Hepatocyte (in vitro differentiated cells): ENCODE measurements at regions not wholly inside any gene's neighbourhood (a gene's known extent, or its start where the extent isn't known, plus 50 kb on each side); places are given as distances from the start of the nearest gene placed in this dataset.
"Not testable (repeated sequence)": the region's sequence is repeated elsewhere in the genome, so short reads cannot be mapped to it uniquely, and the experiment has no call there.

Source experiments
- DNase-seq: peaks from one replicate; pipeline ENCODE4 v3.0.0-alpha.2; 2016; ENCODE audit warnings: low spot score
- H2AFZ ChIP-seq: fragments of 200-600 bp; sonication (generic); 2 replicates; pipeline ENCODE4 v1.6.0; 2016; ENCODE audit warnings: antibody characterized with exemption, mild to moderate bottlenecking
- H3K27ac ChIP-seq: fragments of 200-600 bp; sonication (generic); 2 replicates; pipeline ENCODE4 v1.5.1; 2016; ENCODE audit warnings: mild to moderate bottlenecking
- H3K27me3 ChIP-seq: fragments of 200-600 bp; sonication (generic); 2 replicates; pipeline ENCODE4 v1.6.1; 2016
- H3K36me3 ChIP-seq: fragments of 200-600 bp; sonication (generic); replicated peaks from 2 replicates; pipeline ENCODE4 v1.5.1; 2016; ENCODE audit warnings: low read depth; ENCODE audit not compliant: insufficient read depth
- H3K4me1 ChIP-seq: fragments of 200-600 bp; sonication (generic); 2 replicates; pipeline ENCODE4 v1.5.1; 2016; ENCODE audit warnings: mild to moderate bottlenecking, moderate library complexity; ENCODE audit not compliant: insufficient read depth
- H3K4me2 ChIP-seq: fragments of 200-600 bp; sonication (generic); 2 replicates; pipeline ENCODE4 v1.6.0; 2016
- H3K4me3 ChIP-seq: fragments of 200-600 bp; sonication (generic); 2 replicates; pipeline ENCODE4 v1.5.1; 2016; ENCODE audit warnings: mild to moderate bottlenecking
- H3K79me2 ChIP-seq: fragments of 200-600 bp; sonication (generic); 2 replicates; pipeline ENCODE4 v1.6.0; 2017; ENCODE audit warnings: mild to moderate bottlenecking
- H3K9me2 ChIP-seq: fragments of 200-600 bp; sonication (generic); replicated peaks from 2 replicates; pipeline ENCODE4 v1.6.0; 2017; ENCODE audit warnings: mild to moderate bottlenecking; ENCODE audit not compliant: insufficient read depth
- H3K9me3 ChIP-seq: fragments of 200-600 bp; sonication (generic); 2 replicates; pipeline ENCODE4 v1.5.1; 2016; ENCODE audit warnings: low read depth, mild to moderate bottlenecking
- H4K20me1 ChIP-seq: fragments of 200-600 bp; sonication (generic); 2 replicates; pipeline ENCODE4 v1.6.0; 2016; ENCODE audit warnings: mild to moderate bottlenecking; ENCODE audit not compliant: insufficient read depth, poor library complexity, severe bottlenecking
- EZH2 ChIP-seq: fragments of 200-600 bp; sonication (generic); IDR thresholded peaks from 2 replicates; pipeline ENCODE4 v1.6.1; 2016; ENCODE audit warnings: antibody characterized with exemption, mild to moderate bottlenecking, borderline replicate concordance
- EZH2phosphoT487 ChIP-seq: fragments of 200-600 bp; sonication (generic); IDR thresholded peaks from one replicate; pipeline ENCODE4 v1.6.1; 2018; ENCODE audit warnings: antibody characterized with exemption, mild to moderate bottlenecking, low read depth, moderate library complexity; ENCODE audit not compliant: unreplicated experiment, severe bottlenecking
- WGBS: methylation state at CpG from one replicate; pipeline ENCODE4 v1.1.6; 2016; ENCODE audit warnings: low lambda C conversion rate; ENCODE audit errors: missing lambda C conversion rate; 5-methylcytosine and 5-hydroxymethylcytosine counted together
- TF ChIP-seq, protein P1 (sequence below): fragments of 200-600 bp; sonication (generic); IDR thresholded peaks from 2 replicates; pipeline ENCODE4 v1.5.1; 2016; ENCODE audit warnings: antibody characterized with exemption, mild to moderate bottlenecking; ENCODE audit not compliant: poor library complexity

DNA sequence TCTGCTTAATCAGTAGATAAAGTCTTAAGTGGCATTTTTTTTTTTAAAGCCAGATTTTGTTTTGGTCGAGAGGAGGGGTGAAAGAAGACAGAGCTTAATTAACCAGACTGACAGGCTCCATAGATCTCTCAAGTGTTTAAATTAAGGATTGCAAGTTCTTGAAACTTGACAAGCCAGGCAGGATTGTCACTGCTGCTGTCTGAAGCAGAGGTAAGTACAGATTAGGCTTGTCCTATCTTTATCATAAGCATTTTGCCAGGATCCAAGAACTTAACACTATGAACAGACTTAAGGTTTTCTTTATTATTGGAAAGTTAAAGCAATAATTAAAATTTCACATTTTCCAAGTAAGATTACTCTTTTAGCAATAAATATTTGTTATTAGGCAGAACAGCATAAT lies 179.6 kb upstream of the LMO3 start:
- no peaks in the 10 kb centered on the region for H3K4me1 ChIP-seq
- H3K4me3 ChIP-seq, result no peak overlapping the region
- no peak overlapping the region for H3K4me2 ChIP-seq
- TF ChIP-seq EZH2phosphoT487, result no peak
- TF ChIP-seq EZH2, result no peak
- TF ChIP-seq, protein P1, sequence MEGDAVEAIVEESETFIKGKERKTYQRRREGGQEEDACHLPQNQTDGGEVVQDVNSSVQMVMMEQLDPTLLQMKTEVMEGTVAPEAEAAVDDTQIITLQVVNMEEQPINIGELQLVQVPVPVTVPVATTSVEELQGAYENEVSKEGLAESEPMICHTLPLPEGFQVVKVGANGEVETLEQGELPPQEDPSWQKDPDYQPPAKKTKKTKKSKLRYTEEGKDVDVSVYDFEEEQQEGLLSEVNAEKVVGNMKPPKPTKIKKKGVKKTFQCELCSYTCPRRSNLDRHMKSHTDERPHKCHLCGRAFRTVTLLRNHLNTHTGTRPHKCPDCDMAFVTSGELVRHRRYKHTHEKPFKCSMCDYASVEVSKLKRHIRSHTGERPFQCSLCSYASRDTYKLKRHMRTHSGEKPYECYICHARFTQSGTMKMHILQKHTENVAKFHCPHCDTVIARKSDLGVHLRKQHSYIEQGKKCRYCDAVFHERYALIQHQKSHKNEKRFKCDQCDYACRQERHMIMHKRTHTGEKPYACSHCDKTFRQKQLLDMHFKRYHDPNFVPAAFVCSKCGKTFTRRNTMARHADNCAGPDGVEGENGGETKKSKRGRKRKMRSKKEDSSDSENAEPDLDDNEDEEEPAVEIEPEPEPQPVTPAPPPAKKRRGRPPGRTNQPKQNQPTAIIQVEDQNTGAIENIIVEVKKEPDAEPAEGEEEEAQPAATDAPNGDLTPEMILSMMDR, result no peak
- no peaks in the 10 kb centered on the region for H4K20me1 ChIP-seq
- DNase-seq, result no peak
- no peaks in the 10 kb centered on the region for H3K79me2 ChIP-seq
- no peak overlapping the region for H3K27ac ChIP-seq
- H2AFZ ChIP-seq, result no peak overlapping the region
- WGBS, result 27% methylated on average over 1 of the region's 1 CpG
- no peaks in the 10 kb centered on the region for H3K9me3 ChIP-seq
- H3K9me2 ChIP-seq, result no peaks in the 10 kb centered on the region
- H3K36me3 ChIP-seq, result peaks cover 6% of the 10 kb centered on the region
- H3K27me3 ChIP-seq, result no peaks in the 10 kb centered on the region

DNA sequence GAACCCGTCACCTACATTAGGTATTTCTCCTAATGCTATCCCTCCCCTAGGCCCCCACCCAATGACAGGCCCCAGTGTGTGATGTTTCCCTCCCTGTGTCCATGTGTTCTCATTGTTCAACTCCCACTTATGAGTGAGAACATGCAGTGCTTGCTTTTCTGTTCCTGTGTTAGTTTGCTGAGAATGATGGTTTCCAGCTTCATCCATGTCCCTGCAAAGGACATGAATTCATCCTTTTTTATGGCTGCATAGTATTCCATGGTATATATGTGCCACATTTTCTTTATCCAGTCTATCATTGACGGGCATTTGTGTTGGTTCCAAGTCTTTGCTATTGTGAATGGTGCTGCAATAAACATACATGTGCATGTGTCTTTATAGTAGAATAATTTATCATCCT lies 163.2 kb upstream of the LMO3 start:
- not testable (repeated sequence) for H3K4me1 ChIP-seq, H4K20me1 ChIP-seq, H3K9me3 ChIP-seq, H3K27ac ChIP-seq, H3K4me3 ChIP-seq, H3K9me2 ChIP-seq, H3K4me2 ChIP-seq, H2AFZ ChIP-seq, H3K79me2 ChIP-seq, H3K36me3 ChIP-seq, DNase-seq, H3K27me3 ChIP-seq
- 91% methylated on average over 2 of the region's 2 CpGs for WGBS

DNA sequence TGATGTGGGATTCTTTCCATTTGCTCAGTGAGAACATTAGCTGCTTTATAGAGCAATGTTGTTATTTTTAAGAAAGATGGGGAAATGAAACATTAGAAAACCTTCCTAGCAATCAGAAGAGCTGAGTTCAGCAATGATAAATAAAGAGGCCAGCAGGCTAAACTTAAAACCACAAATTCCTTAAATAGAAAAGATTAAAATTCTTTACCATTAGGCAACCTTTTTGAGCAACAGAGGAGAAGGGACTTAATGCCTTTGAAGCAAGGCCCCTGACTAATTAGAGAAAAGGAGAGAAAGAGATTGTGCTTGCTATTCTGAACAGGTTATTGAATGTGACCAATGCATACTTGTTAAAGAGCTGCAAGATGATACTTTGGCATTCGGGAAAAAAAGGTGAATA lies 160.8 kb upstream of the LMO3 start:
- WGBS, result 74% methylated on average over 1 of the region's 1 CpG
- DNase-seq, result peak; percentile 4
- Histone ChIP-seq H3K9me3 (no peaks in the 10 kb centered on the region), H3K27ac (no peak overlapping the region), H3K4me1 (peaks cover 4% of the 10 kb centered on the region), H3K79me2 (no peaks in the 10 kb centered on the region), H3K4me2 (no peak overlapping the region), H4K20me1 (no peaks in the 10 kb centered on the region), H3K27me3 (no peaks in the 10 kb centered on the region), H3K9me2 (no peaks in the 10 kb centered on the region), H2AFZ (no peak overlapping the region), H3K36me3 (no peaks in the 10 kb centered on the region), H3K4me3 (no peak overlapping the region)
- TF ChIP-seq EZH2phosphoT487, result no peak
- TF ChIP-seq EZH2, result no peak

GRCh38 chr12:16763901-16764300 lies 157.9 kb upstream of the LMO3 start:
- Histone ChIP-seq H3K4me2 (no peak overlapping the region), H2AFZ (no peak overlapping the region), H3K27me3 (no peaks in the 10 kb centered on the region)

More at GRCh38 chr12:16763901-16764300, 157.9 kb upstream of the LMO3 start:
- Histone ChIP-seq H3K36me3 (no peaks in the 10 kb centered on the region), H3K9me3 (no peaks in the 10 kb centered on the region), H4K20me1 (no peaks in the 10 kb centered on the region), H3K79me2 (no peaks in the 10 kb centered on the region), H3K27ac (no peak overlapping the region), H3K9me2 (no peaks in the 10 kb centered on the region), H3K4me3 (no peak overlapping the region), H3K4me1 (peaks cover 4% of the 10 kb centered on the region)
- DNase-seq, result no peak
- TF ChIP-seq, protein P1, result no peak
- TF ChIP-seq EZH2phosphoT487 (no peak), EZH2 (no peak)
